ENCODE measurements at regions not wholly inside any gene's neighbourhood (a gene's known extent, or its start where the extent isn't known, plus 50 kb on each side); places are given as distances from the start of the nearest gene placed in this dataset.

GRCh38 chr13:95485045-95485517 lies 67.4 kb upstream of the CLDN10 start (continued):
- TF ChIP-seq CHAMP1 (IDR thresholded peaks at IDR 0.05) (no peak), MYNN (IDR thresholded peaks at IDR 0.05) (peak; percentile 55; the same call in 1 of the 2 replicates), MYNN (CRISPR knock-in tag; IDR thresholded peaks at IDR 0.05) (no peak), KLF1 (tag; IDR thresholded peaks at IDR 0.05) (0 out of 2 replicates have a peak, but pooled peaks have one; percentile 39), ZBTB40 (IDR thresholded peaks at IDR 0.05) (no peak), ZBTB40 (CRISPR knock-in tag; IDR thresholded peaks at IDR 0.05) (no peak), ZNF668 (CRISPR knock-in tag; IDR thresholded peaks at IDR 0.05) (no peak), FOXM1 (IDR thresholded peaks at IDR 0.05; ENCODE audit: low read depth) (peak; percentile 27; the same call in 1 of the 2 replicates), FOXM1 (CRISPR knock-in tag; IDR thresholded peaks at IDR 0.05; ENCODE audit: low read depth) (no peak), CBFA2T3 (IDR thresholded peaks at IDR 0.05) (peak; percentile 96), HNRNPH1 (optimal IDR thresholded peaks at IDR 0.05; ENCODE audit: low read depth, low read length) (no peak), PML (IDR thresholded peaks at IDR 0.05; ENCODE audit: low read length) (no peak), POLR2A (conservative IDR thresholded peaks at IDR 0.05) (no peak), KDM4B (IDR thresholded peaks at IDR 0.05; ENCODE audit: borderline replicate concordance in 2 of 2, low read depth in 1 of 2) (no peak), ZNF77 (CRISPR knock-in tag; IDR thresholded peaks at IDR 0.05) (no peak), TRIM25 (IDR thresholded peaks at IDR 0.05; ENCODE audit: borderline replicate concordance) (no peak), NCOR1 (IDR thresholded peaks at IDR 0.05) (peak; percentile 89), PURB (CRISPR knock-in tag; IDR thresholded peaks at IDR 0.05; ENCODE audit: low read depth) (no peak), MTA2 (IDR thresholded peaks at IDR 0.05; ENCODE audit: low read depth) (peak; percentile 80), XRCC3 (IDR thresholded peaks at IDR 0.05) (no peak)
